ENCODE measurements at regions not wholly inside any gene's neighbourhood (a gene's known extent, or its start where the extent isn't known, plus 50 kb on each side); places are given as distances from the start of the nearest gene placed in this dataset.

GRCh38 chr11:69393865-69394233, 87.6 kb upstream of the LINC01488 start:
- Histone ChIP-seq H3K4me1 (ENCODE audit: control insufficient read depth in 2 of 2, insufficient read depth in 2 of 2, low read length in 2 of 2) (no peaks in the 10 kb centered on the region), H3K9ac (ENCODE audit: low read depth in 1 of 2, low read length in 2 of 2) (no peak overlapping the region), H3K27me3 (ENCODE audit: control insufficient read depth in 2 of 2, insufficient read depth in 2 of 2, low read length in 2 of 2) (no peaks in the 10 kb centered on the region), H3K4me3 (ENCODE audit: low read length in 2 of 2) (no peak overlapping the region), H3K36me3 (ENCODE audit: control insufficient read depth in 2 of 2, insufficient read depth in 2 of 2, low read length in 2 of 2) (no peaks in the 10 kb centered on the region), H3K27ac (ENCODE audit: low read depth in 2 of 2, low read length in 2 of 2) (no peak overlapping the region), H3K9me3 (ENCODE audit: control insufficient read depth in 2 of 2, low read length in 2 of 2) (peaks cover 0 to under 1% of the 10 kb centered on the region in 2 donors)

GRCh38 chr11:69394234-69394868, 87.1 kb upstream of the LINC01488 start:
- Histone ChIP-seq H3K4me1 (ENCODE audit: control insufficient read depth in 2 of 2, insufficient read depth in 2 of 2, low read length in 2 of 2) (no peaks in the 10 kb centered on the region), H3K27ac (ENCODE audit: low read depth in 2 of 2, low read length in 2 of 2) (no peak overlapping the region), H3K9ac (ENCODE audit: low read depth in 1 of 2, low read length in 2 of 2) (no peak overlapping the region), H3K36me3 (ENCODE audit: control insufficient read depth in 2 of 2, insufficient read depth in 2 of 2, low read length in 2 of 2) (no peaks in the 10 kb centered on the region), H3K9me3 (ENCODE audit: control insufficient read depth in 2 of 2, low read length in 2 of 2) (no peaks in the 10 kb centered on the region), H3K4me3 (ENCODE audit: low read length in 2 of 2) (no peak overlapping the region), H3K27me3 (ENCODE audit: control insufficient read depth in 2 of 2, insufficient read depth in 2 of 2, low read length in 2 of 2) (no peaks in the 10 kb centered on the region)

- Histone ChIP-seq H3K4me1 (ENCODE audit: control insufficient read depth in 2 of 2, insufficient read depth in 2 of 2, low read length in 2 of 2) (no peaks in the 10 kb centered on the region), H3K27ac (ENCODE audit: low read depth in 2 of 2, low read length in 2 of 2) (no peak overlapping the region), H3K27me3 (ENCODE audit: control insufficient read depth in 2 of 2, insufficient read depth in 2 of 2, low read length in 2 of 2) (no peaks in the 10 kb centered on the region), H3K9me3 (ENCODE audit: control insufficient read depth in 2 of 2, low read length in 2 of 2) (no peaks in the 10 kb centered on the region), H3K4me3 (ENCODE audit: low read length in 2 of 2) (no peak overlapping the region), H3K36me3 (ENCODE audit: control insufficient read depth in 2 of 2, insufficient read depth in 2 of 2, low read length in 2 of 2) (no peaks in the 10 kb centered on the region), H3K9ac (ENCODE audit: low read depth in 1 of 2, low read length in 2 of 2) (no peak overlapping the region)
These were observed 86.6 kb upstream of the LINC01488 start for GRCh38 chr11:69394869-69395246.

GRCh38 chr11:69395287-69395686, 86.2 kb upstream of the LINC01488 start:
- Histone ChIP-seq H3K36me3 (ENCODE audit: control insufficient read depth in 2 of 2, insufficient read depth in 2 of 2, low read length in 2 of 2) (no peaks in the 10 kb centered on the region), H3K27me3 (ENCODE audit: control insufficient read depth in 2 of 2, insufficient read depth in 2 of 2, low read length in 2 of 2) (no peaks in the 10 kb centered on the region), H3K9me3 (ENCODE audit: control insufficient read depth in 2 of 2, low read length in 2 of 2) (no peaks in the 10 kb centered on the region), H3K27ac (ENCODE audit: low read depth in 2 of 2, low read length in 2 of 2) (no peak overlapping the region), H3K9ac (ENCODE audit: low read depth in 1 of 2, low read length in 2 of 2) (no peak overlapping the region), H3K4me1 (ENCODE audit: control insufficient read depth in 2 of 2, insufficient read depth in 2 of 2, low read length in 2 of 2) (no peaks in the 10 kb centered on the region), H3K4me3 (ENCODE audit: low read length in 2 of 2) (no peak overlapping the region)

GRCh38 chr11:69396051-69396947, 85.2 kb upstream of the LINC01488 start:
- no peaks in the 10 kb centered on the region for H3K36me3 ChIP-seq (ENCODE audit: control insufficient read depth in 2 of 2, insufficient read depth in 2 of 2, low read length in 2 of 2)

GRCh38 chr11:69396948-69397307, 84.5 kb upstream of the LINC01488 start:
- H3K4me3 ChIP-seq (ENCODE audit: low read length in 2 of 2), result no peak overlapping the region
- no peaks in the 10 kb centered on the region for H3K36me3 ChIP-seq (ENCODE audit: control insufficient read depth in 2 of 2, insufficient read depth in 2 of 2, low read length in 2 of 2)
- H3K27me3 ChIP-seq (ENCODE audit: control insufficient read depth in 2 of 2, insufficient read depth in 2 of 2, low read length in 2 of 2), result no peaks in the 10 kb centered on the region
- H3K9me3 ChIP-seq (ENCODE audit: control insufficient read depth in 2 of 2, low read length in 2 of 2), result no peaks in the 10 kb centered on the region
- H3K4me1 ChIP-seq (ENCODE audit: control insufficient read depth in 2 of 2, insufficient read depth in 2 of 2, low read length in 2 of 2), result no peaks in the 10 kb centered on the region
- no peak overlapping the region for H3K9ac ChIP-seq (ENCODE audit: low read depth in 1 of 2, low read length in 2 of 2)
- no peak overlapping the region for H3K27ac ChIP-seq (ENCODE audit: low read depth in 2 of 2, low read length in 2 of 2)

More at GRCh38 chr11:69396051-69396947, 85.2 kb upstream of the LINC01488 start:
- Histone ChIP-seq H3K27ac (ENCODE audit: low read depth in 2 of 2, low read length in 2 of 2) (no peak overlapping the region), H3K4me1 (ENCODE audit: control insufficient read depth in 2 of 2, insufficient read depth in 2 of 2, low read length in 2 of 2) (no peaks in the 10 kb centered on the region), H3K4me3 (ENCODE audit: low read length in 2 of 2) (no peak overlapping the region), H3K27me3 (ENCODE audit: control insufficient read depth in 2 of 2, insufficient read depth in 2 of 2, low read length in 2 of 2) (no peaks in the 10 kb centered on the region), H3K9ac (ENCODE audit: low read depth in 1 of 2, low read length in 2 of 2) (no peak overlapping the region), H3K9me3 (ENCODE audit: control insufficient read depth in 2 of 2, low read length in 2 of 2) (no peaks in the 10 kb centered on the region)

- Histone ChIP-seq H3K4me3 (ENCODE audit: low read length in 2 of 2) (no peak overlapping the region), H3K36me3 (ENCODE audit: control insufficient read depth in 2 of 2, insufficient read depth in 2 of 2, low read length in 2 of 2) (no peaks in the 10 kb centered on the region), H3K27me3 (ENCODE audit: control insufficient read depth in 2 of 2, insufficient read depth in 2 of 2, low read length in 2 of 2) (no peaks in the 10 kb centered on the region), H3K9ac (ENCODE audit: low read depth in 1 of 2, low read length in 2 of 2) (no peak overlapping the region), H3K4me1 (ENCODE audit: control insufficient read depth in 2 of 2, insufficient read depth in 2 of 2, low read length in 2 of 2) (no peaks in the 10 kb centered on the region), H3K27ac (ENCODE audit: low read depth in 2 of 2, low read length in 2 of 2) (no peak overlapping the region), H3K9me3 (ENCODE audit: control insufficient read depth in 2 of 2, low read length in 2 of 2) (peaks cover 0 to 3% of the 10 kb centered on the region in 2 donors)
These were observed 83.7 kb upstream of the LINC01488 start for GRCh38 chr11:69397732-69398131.

- Histone ChIP-seq H3K36me3 (ENCODE audit: control insufficient read depth in 2 of 2, insufficient read depth in 2 of 2, low read length in 2 of 2) (no peaks in the 10 kb centered on the region), H3K9me3 (ENCODE audit: control insufficient read depth in 2 of 2, low read length in 2 of 2) (peaks cover 0 to 3% of the 10 kb centered on the region in 2 donors), H3K9ac (ENCODE audit: low read depth in 1 of 2, low read length in 2 of 2) (no peak overlapping the region), H3K27ac (ENCODE audit: low read depth in 2 of 2, low read length in 2 of 2) (no peak overlapping the region), H3K4me1 (ENCODE audit: control insufficient read depth in 2 of 2, insufficient read depth in 2 of 2, low read length in 2 of 2) (peaks cover 2 to 4% of the 10 kb centered on the region in 2 donors), H3K27me3 (ENCODE audit: control insufficient read depth in 2 of 2, insufficient read depth in 2 of 2, low read length in 2 of 2) (no peaks in the 10 kb centered on the region), H3K4me3 (ENCODE audit: low read length in 2 of 2) (no peak overlapping the region)
These were observed 82.7 kb upstream of the LINC01488 start for GRCh38 chr11:69398529-69399492.

GRCh38 chr11:69400140-69400539, 81.3 kb upstream of the LINC01488 start:
- Histone ChIP-seq H3K27ac (ENCODE audit: low read depth in 2 of 2, low read length in 2 of 2) (no peak overlapping the region), H3K4me1 (ENCODE audit: control insufficient read depth in 2 of 2, insufficient read depth in 2 of 2, low read length in 2 of 2) (peaks cover 2 to 6% of the 10 kb centered on the region in 2 donors), H3K9ac (ENCODE audit: low read depth in 1 of 2, low read length in 2 of 2) (no peak overlapping the region), H3K9me3 (ENCODE audit: control insufficient read depth in 2 of 2, low read length in 2 of 2) (peaks cover 0 to 3% of the 10 kb centered on the region in 2 donors), H3K36me3 (ENCODE audit: control insufficient read depth in 2 of 2, insufficient read depth in 2 of 2, low read length in 2 of 2) (no peaks in the 10 kb centered on the region), H3K27me3 (ENCODE audit: control insufficient read depth in 2 of 2, insufficient read depth in 2 of 2, low read length in 2 of 2) (no peaks in the 10 kb centered on the region), H3K4me3 (ENCODE audit: low read length in 2 of 2) (no peak overlapping the region)

Measured in mucosa of rectum (tissue), 2 donors.